ENCODE measurements at regions not wholly inside any gene's neighbourhood (a gene's known extent, or its start where the extent isn't known, plus 50 kb on each side); places are given as distances from the start of the nearest gene placed in this dataset.

DNA sequence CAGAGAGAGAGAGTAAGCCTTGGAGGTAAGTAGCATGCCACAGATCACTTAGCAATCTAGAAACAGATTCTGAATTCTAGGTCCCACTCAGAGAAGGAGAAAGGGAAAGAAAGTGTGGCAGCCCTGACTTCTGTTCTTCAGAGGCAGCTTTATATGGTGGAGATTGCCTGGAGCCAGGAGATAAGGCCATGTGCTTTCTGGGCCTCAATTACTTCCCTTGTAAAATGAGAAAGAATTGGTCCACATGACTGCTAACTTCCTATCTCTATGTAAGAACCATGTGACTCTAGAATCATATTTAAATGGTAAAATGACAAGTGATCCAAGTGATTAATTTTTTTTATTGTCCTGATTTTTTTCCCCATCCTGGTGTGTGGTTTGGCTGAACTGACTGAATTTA lies 64.1 kb downstream of the HHEX start:
- no peaks in the 10 kb centered on the region for H3K9me3 Mint-ChIP-seq (ENCODE audit: unreplicated experiment)
- TF ChIP-seq, protein P1, sequence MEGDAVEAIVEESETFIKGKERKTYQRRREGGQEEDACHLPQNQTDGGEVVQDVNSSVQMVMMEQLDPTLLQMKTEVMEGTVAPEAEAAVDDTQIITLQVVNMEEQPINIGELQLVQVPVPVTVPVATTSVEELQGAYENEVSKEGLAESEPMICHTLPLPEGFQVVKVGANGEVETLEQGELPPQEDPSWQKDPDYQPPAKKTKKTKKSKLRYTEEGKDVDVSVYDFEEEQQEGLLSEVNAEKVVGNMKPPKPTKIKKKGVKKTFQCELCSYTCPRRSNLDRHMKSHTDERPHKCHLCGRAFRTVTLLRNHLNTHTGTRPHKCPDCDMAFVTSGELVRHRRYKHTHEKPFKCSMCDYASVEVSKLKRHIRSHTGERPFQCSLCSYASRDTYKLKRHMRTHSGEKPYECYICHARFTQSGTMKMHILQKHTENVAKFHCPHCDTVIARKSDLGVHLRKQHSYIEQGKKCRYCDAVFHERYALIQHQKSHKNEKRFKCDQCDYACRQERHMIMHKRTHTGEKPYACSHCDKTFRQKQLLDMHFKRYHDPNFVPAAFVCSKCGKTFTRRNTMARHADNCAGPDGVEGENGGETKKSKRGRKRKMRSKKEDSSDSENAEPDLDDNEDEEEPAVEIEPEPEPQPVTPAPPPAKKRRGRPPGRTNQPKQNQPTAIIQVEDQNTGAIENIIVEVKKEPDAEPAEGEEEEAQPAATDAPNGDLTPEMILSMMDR (IDR thresholded peaks at IDR 0.05), result no peak
- no peak overlapping the region for H3K4me3 Mint-ChIP-seq (ENCODE audit: unreplicated experiment)
- no peaks in the 10 kb centered on the region for H3K36me3 Mint-ChIP-seq (ENCODE audit: unreplicated experiment)
- peaks cover 12% of the 10 kb centered on the region for H3K4me1 Mint-ChIP-seq (ENCODE audit: unreplicated experiment)
- no peak for DNase-seq (ENCODE audit: extremely low spot score, unreplicated experiment)
- peaks cover 8% of the 10 kb centered on the region for H3K27me3 Mint-ChIP-seq (ENCODE audit: unreplicated experiment)
- no peak overlapping the region for H3K27ac Mint-ChIP-seq (ENCODE audit: unreplicated experiment)

DNA sequence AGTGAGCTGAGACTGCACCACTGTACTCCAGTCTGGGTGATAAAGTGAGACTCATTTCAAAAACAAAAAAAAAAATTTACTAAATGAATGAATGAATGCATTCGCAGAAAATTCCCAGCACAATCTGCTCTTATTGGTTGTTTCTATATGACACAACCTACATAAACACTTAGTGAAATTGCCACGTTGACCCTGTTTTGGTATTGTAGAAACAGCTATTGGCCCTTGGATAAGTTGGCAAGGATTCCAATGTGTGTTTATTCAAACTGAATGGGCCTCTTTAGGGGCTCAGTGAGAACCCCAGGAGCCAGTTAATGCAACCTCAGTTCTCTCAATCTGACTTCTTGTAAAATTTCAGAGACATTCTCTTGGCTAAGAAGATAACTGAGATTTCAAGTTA lies 66.0 kb downstream of the HHEX start:
- no peak overlapping the region for H3K4me3 Mint-ChIP-seq (ENCODE audit: unreplicated experiment)
- no peaks in the 10 kb centered on the region for H3K36me3 Mint-ChIP-seq (ENCODE audit: unreplicated experiment)
- TF ChIP-seq, protein P1 (IDR thresholded peaks at IDR 0.05), result no peak
- H3K4me1 Mint-ChIP-seq (ENCODE audit: unreplicated experiment), result peaks cover 18% of the 10 kb centered on the region
- peaks cover 2% of the 10 kb centered on the region for H3K27me3 Mint-ChIP-seq (ENCODE audit: unreplicated experiment)
- no peak for DNase-seq (ENCODE audit: extremely low spot score, unreplicated experiment)
- no peak overlapping the region for H3K27ac Mint-ChIP-seq (ENCODE audit: unreplicated experiment)
- H3K9me3 Mint-ChIP-seq (ENCODE audit: unreplicated experiment), result no peaks in the 10 kb centered on the region

DNA sequence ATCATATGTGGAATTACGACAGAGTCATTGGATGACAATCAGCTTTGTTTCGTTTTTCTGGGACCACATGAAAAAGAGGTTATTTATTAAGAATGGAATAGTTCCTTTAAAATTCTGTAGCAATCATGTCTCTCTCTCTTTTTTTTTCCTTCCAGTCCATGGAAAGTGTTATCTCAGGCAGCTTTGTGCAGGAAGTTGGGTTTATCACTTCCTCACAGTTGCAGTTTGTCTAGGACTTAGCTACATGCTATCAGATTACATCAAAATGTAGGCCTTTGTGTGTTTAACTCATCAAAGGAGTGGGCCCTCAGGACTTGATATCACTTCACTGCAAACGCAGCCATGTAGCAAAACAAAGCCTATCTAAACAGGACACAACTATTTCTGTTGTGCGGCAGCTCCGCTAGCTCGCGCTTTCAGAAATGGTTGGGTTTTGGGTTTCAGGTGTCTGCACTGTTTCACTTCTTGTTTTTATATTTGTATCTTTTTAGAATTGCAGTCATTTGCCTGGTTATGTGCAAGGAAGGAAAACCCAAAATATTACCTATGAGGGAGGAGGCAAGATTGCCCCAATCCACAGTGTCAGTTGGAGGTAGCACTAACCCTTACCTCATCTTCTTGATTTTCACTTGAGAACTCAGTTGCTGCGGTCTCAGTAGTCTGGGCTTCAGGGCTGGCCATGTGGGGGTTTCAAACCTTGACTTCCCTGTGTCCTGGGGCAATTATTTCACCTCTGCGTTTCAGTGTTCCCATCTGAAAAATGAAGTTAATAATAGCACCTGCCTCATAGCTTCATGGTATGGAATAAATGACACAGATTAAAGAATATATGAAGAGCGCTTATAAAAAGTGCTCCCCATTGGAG lies 66.7 kb downstream of the HHEX start:
- H3K4me1 Mint-ChIP-seq (ENCODE audit: unreplicated experiment), result peaks cover 24% of the 10 kb centered on the region
- DNase-seq (ENCODE audit: extremely low spot score, unreplicated experiment), result no peak
- H3K27ac Mint-ChIP-seq (ENCODE audit: unreplicated experiment), result no peak overlapping the region
- no peak overlapping the region for H3K4me3 Mint-ChIP-seq (ENCODE audit: unreplicated experiment)
- TF ChIP-seq, protein P1 (IDR thresholded peaks at IDR 0.05), result no peak
- H3K9me3 Mint-ChIP-seq (ENCODE audit: unreplicated experiment), result no peaks in the 10 kb centered on the region
- H3K36me3 Mint-ChIP-seq (ENCODE audit: unreplicated experiment), result no peaks in the 10 kb centered on the region
- H3K27me3 Mint-ChIP-seq (ENCODE audit: unreplicated experiment), result no peaks in the 10 kb centered on the region

DNA sequence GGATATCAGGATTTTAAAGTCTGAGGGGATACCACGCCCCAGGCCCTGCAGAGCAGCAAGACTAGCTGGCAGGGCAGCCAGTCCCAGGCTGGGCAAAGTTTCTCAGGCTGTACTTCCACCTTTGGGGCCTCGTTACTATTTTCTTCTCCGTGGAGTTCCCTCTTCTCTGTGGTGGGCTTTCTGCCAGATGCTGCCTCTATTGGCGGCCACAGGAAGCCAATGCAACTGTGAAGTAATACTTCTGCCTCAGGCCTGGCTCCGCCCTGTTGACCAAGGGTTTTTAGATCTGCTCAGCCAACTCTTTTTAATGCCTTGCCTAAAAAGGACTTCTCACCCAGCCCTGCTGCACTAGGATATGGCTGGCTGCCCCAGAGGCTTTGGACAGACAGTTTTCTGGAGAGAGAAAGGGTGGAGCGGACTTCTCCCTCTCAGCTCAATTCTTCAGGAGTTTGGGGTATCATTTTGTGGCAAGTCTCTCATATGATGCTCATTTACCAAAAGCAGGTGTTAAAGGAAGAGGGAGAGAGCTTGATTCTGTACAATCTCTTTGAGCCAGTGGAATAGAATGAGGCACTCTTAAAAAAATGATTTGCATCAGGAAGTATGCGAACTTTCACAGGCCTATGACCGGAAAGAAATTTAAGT lies 67.4 kb downstream of the HHEX start:
- Mint-ChIP-seq H3K27ac (ENCODE audit: unreplicated experiment) (peak overlapping the region; percentile 57), H3K4me1 (ENCODE audit: unreplicated experiment) (peaks cover 31% of the 10 kb centered on the region), H3K27me3 (ENCODE audit: unreplicated experiment) (no peaks in the 10 kb centered on the region), H3K9me3 (ENCODE audit: unreplicated experiment) (no peaks in the 10 kb centered on the region), H3K4me3 (ENCODE audit: unreplicated experiment) (no peak overlapping the region), H3K36me3 (ENCODE audit: unreplicated experiment) (no peaks in the 10 kb centered on the region)
- no peak for DNase-seq (ENCODE audit: extremely low spot score, unreplicated experiment)
- TF ChIP-seq, protein P1 (IDR thresholded peaks at IDR 0.05), result peak; percentile 13

DNA sequence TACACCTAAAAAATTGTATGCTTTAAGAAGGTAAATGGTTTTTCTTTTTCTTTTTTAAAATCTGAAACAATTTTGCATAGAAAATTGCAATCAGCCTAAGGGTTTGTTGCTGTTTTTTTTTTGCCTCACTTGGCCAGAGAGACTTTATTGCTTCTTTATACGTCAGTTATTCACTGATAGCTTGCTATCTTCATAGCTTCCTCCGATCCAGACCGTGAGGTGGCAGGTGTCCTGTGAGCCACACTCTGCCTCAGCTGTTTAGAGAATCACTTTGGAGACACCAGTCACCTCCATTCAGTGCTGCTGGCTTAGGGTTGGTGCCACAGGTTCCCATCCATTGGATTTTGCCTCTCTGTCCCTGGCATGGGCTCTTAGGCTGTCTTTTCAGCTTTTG lies 68.0 kb downstream of the HHEX start:
- no peak for DNase-seq (ENCODE audit: extremely low spot score, unreplicated experiment)
- H3K27ac Mint-ChIP-seq (ENCODE audit: unreplicated experiment), result peak overlapping the region; percentile 50
- H3K27me3 Mint-ChIP-seq (ENCODE audit: unreplicated experiment), result no peaks in the 10 kb centered on the region
- TF ChIP-seq, protein P1 (IDR thresholded peaks at IDR 0.05), result no peak
- no peaks in the 10 kb centered on the region for H3K9me3 Mint-ChIP-seq (ENCODE audit: unreplicated experiment)
- H3K4me1 Mint-ChIP-seq (ENCODE audit: unreplicated experiment), result peaks cover 31% of the 10 kb centered on the region
- no peaks in the 10 kb centered on the region for H3K36me3 Mint-ChIP-seq (ENCODE audit: unreplicated experiment)
- no peak overlapping the region for H3K4me3 Mint-ChIP-seq (ENCODE audit: unreplicated experiment)
